ENCODE measurements at regions not wholly inside any gene's neighbourhood (a gene's known extent, or its start where the extent isn't known, plus 50 kb on each side); places are given as distances from the start of the nearest gene placed in this dataset.

- no peak for DNase-seq
Measured at GRCh38 chr22:22825213-22825593, 62.4 kb upstream of the IGLL5 start.

- no peak for DNase-seq
Measured at GRCh38 chr22:22827187-22827939, 60.3 kb upstream of the IGLL5 start.

GRCh38 chr22:22830193-22830592, 57.4 kb upstream of the IGLL5 start:
- no peak for DNase-seq

GRCh38 chr22:22830957-22831688, 56.5 kb upstream of the IGLL5 start:
- no peak for DNase-seq

- DNase-seq, result no peak
Measured at GRCh38 chr22:22833059-22833458, 54.6 kb upstream of the IGLL5 start.

- DNase-seq, result no peak
Measured at GRCh38 chr22:22833488-22833887, 54.1 kb upstream of the IGLL5 start.

GRCh38 chr22:22834204-22834603, 53.4 kb upstream of the IGLL5 start:
- DNase-seq, result no peak

- DNase-seq, result no peak
Measured at GRCh38 chr22:22834783-22835182, 52.8 kb upstream of the IGLL5 start.

- DNase-seq, result no peak
Measured at GRCh38 chr22:22835242-22835641, 52.4 kb upstream of the IGLL5 start.

- DNase-seq, result no peak
Measured at GRCh38 chr22:22835771-22836291, 51.8 kb upstream of the IGLL5 start.

- no peak for DNase-seq
Measured at GRCh38 chr22:22836635-22837034, 51.0 kb upstream of the IGLL5 start.
